GM12878 (cell line): ENCODE measurements at regions not wholly inside any gene's neighbourhood (a gene's known extent, or its start where the extent isn't known, plus 50 kb on each side); places are given as distances from the start of the nearest gene placed in this dataset.

Experiments
- ATAC-seq: fragments of 200-7000 bp; cut with Tn5 transposase; 3 replicates; pipeline ENCODE4 v1.9.1; 2020; ENCODE audit warnings: mild to moderate bottlenecking, moderate library complexity
- BruUV-seq: library from RNA; stranded (reverse); fragments of 400-500 nt; replicated peaks from 2 replicates; lab custom pipeline; 2021; lab: Mats Ljungman, UMichigan
- CTCF ChIA-PET: fragments of 300-600 bp; sonication (Branson Sonifier 250); formaldehyde crosslinking; extraction: SDS; loops from one replicate; lab custom pipeline; 2021; ENCODE audit warnings: inconsistent platforms; lab: Yijun Ruan, JAX
- POLR2A ChIA-PET: fragments of 350-600 bp; formaldehyde crosslinking; extraction: SDS; loops from one replicate; lab custom pipeline; 2021; ENCODE audit warnings: inconsistent platforms; lab: Charles Lee
- RAD21 ChIA-PET: fragments of 300-600 bp; sonication (Branson Sonifier 250); formaldehyde crosslinking; loops from one replicate; lab custom pipeline; 2023; ENCODE audit warnings: antibody characterized with exemption; ENCODE audit not compliant: unreplicated experiment; lab: Charles Lee
- SMC1A ChIA-PET: fragments of 300-600 bp; sonication (Branson Sonifier 250); formaldehyde crosslinking; loops from one replicate; lab custom pipeline; 2023; ENCODE audit not compliant: unreplicated experiment, uncharacterized antibody; lab: Charles Lee
- DNase-seq: peaks from one replicate; pipeline ENCODE4 v3.0.0-alpha.2; 2011; ENCODE audit warnings: low read depth, low spot score
- FAIRE-seq: peaks from 3 replicates; lab custom pipeline; 2011; peaks lifted over from hg19 to GRCh38; lab: Jason Lieb, UNC
- H2AFZ ChIP-seq: 2 replicates; pipeline ENCODE4 v1.6.0; 2011; ENCODE audit warnings: low read depth, low read length, control low read depth; ENCODE audit not compliant: control insufficient read depth
- H3K27ac ChIP-seq: 2 replicates; pipeline ENCODE4 v1.5.1; 2011; ENCODE audit warnings: control low read depth; ENCODE audit not compliant: control insufficient read depth, insufficient read depth
- H3K27me3 ChIP-seq, 2 experiments: replicated peaks in 1 of 2; 2 replicates each; pipeline versions ENCODE4 v1.6.0 to v1.6.1; 2011; ENCODE audit warnings: low read length in 1 of 2; ENCODE audit not compliant: control insufficient read depth in 2 of 2, insufficient read depth in 2 of 2
- H3K36me3 ChIP-seq, 2 experiments: 2 replicates each; pipeline ENCODE4 v1.5.1; 2011; ENCODE audit warnings: low read length in 1 of 2; ENCODE audit not compliant: control insufficient read depth in 2 of 2, insufficient read depth in 2 of 2
- H3K4me1 ChIP-seq: 2 replicates; pipeline ENCODE4 v1.6.1; 2011; ENCODE audit warnings: mild to moderate bottlenecking, low read length, moderate library complexity, mixed read lengths; ENCODE audit not compliant: control insufficient read depth, insufficient read depth
- H3K4me2 ChIP-seq: 2 replicates; pipeline ENCODE4 v1.6.0; 2011; ENCODE audit warnings: control low read depth; ENCODE audit not compliant: control insufficient read depth, insufficient read depth
- H3K4me3 ChIP-seq: fragments of 200-600 bp; sonication (generic); 2 replicates; pipeline ENCODE4 v1.5.1; 2016
- H3K79me2 ChIP-seq: 2 replicates; pipeline ENCODE4 v1.6.0; 2011; ENCODE audit warnings: low read length; ENCODE audit not compliant: control insufficient read depth, insufficient read depth
- H3K9ac ChIP-seq: 2 replicates; pipeline ENCODE4 v1.8.0; 2011; ENCODE audit warnings: low read length, control low read depth, mixed read lengths; ENCODE audit not compliant: control insufficient read depth, insufficient read depth
- H3K9me3 ChIP-seq: replicated peaks from 3 replicates; pipeline ENCODE4 v1.5.1; 2011; ENCODE audit warnings: mild to moderate bottlenecking, low read length; ENCODE audit not compliant: control insufficient read depth, insufficient read depth
- H4K20me1 ChIP-seq: 2 replicates; pipeline ENCODE4 v1.6.0; 2011; ENCODE audit not compliant: control insufficient read depth, insufficient read depth
- ASH2L ChIP-seq: fragments of 300-600, 200-600 bp; sonication (generic); IDR thresholded peaks from 2 replicates; pipeline ENCODE4 v1.6.1; 2017; ENCODE audit warnings: low read depth, mild to moderate bottlenecking, borderline replicate concordance
- CTCF ChIP-seq, 3 experiments: IDR thresholded peaks in 2 of 3; conservative IDR thresholded peaks in 1 of 3; 2 replicates each; pipeline ENCODE4 v1.5.1; 2011; ENCODE audit warnings: low read depth in 3 of 3, low read length in 3 of 3, mild to moderate bottlenecking in 3 of 3, control low read depth in 2 of 3, moderate library complexity in 2 of 3, inconsistent platforms in 1 of 3, mixed read lengths in 1 of 3; ENCODE audit not compliant: control insufficient read depth in 2 of 3, insufficient read depth in 1 of 3; ENCODE audit errors: extremely low read depth in 1 of 3
- HDGF ChIP-seq: fragments of 450-650 bp; IDR thresholded peaks from 2 replicates; pipeline ENCODE4 v1.6.1; 2016; ENCODE audit warnings: antibody characterized with exemption
- MEF2A ChIP-seq: IDR thresholded peaks from 2 replicates; pipeline ENCODE4 v1.6.1; 2011; ENCODE audit warnings: low read depth, mild to moderate bottlenecking, low read length, moderate library complexity; ENCODE audit not compliant: insufficient read depth
- MTA2 ChIP-seq: fragments of 450-650 bp; IDR thresholded peaks from 2 replicates; pipeline ENCODE4 v1.6.1; 2016; ENCODE audit warnings: low read depth, mild to moderate bottlenecking, moderate library complexity
- NBN ChIP-seq: fragments of 450-650 bp; IDR thresholded peaks from 2 replicates; pipeline ENCODE4 v1.6.1; 2016
- NR2C2 ChIP-seq: IDR thresholded peaks from 2 replicates; pipeline ENCODE4 v1.6.1; 2011; ENCODE audit warnings: borderline replicate concordance, low read depth; ENCODE audit not compliant: control insufficient read depth, insufficient read length
- POU2F2 ChIP-seq: IDR thresholded peaks from 3 replicates; pipeline ENCODE4 v1.6.1; 2011; ENCODE audit warnings: low read depth, mild to moderate bottlenecking, low read length, borderline replicate concordance
- RAD21 ChIP-seq: IDR thresholded peaks from 2 replicates; pipeline ENCODE4 v1.6.1; 2011; ENCODE audit warnings: mild to moderate bottlenecking, low read depth, low read length, moderate library complexity; ENCODE audit not compliant: insufficient read depth
- RUNX3 ChIP-seq: IDR thresholded peaks from 2 replicates; pipeline ENCODE4 v1.6.1; 2012; ENCODE audit warnings: low read length, inconsistent platforms
- SIX5 ChIP-seq: IDR thresholded peaks from 2 replicates; pipeline ENCODE4 v1.6.1; 2011; ENCODE audit warnings: mild to moderate bottlenecking, low read depth, low read length, moderate library complexity; ENCODE audit not compliant: severe bottlenecking
- SMC3 ChIP-seq: IDR thresholded peaks from 2 replicates; pipeline ENCODE4 v1.6.1; 2011; ENCODE audit warnings: low read length, improper control_type of control experiment, borderline replicate concordance
- SPI1 ChIP-seq: IDR thresholded peaks from 2 replicates; pipeline ENCODE4 v1.6.1; 2011; ENCODE audit warnings: low read depth, mild to moderate bottlenecking, low read length, moderate library complexity, borderline replicate concordance; ENCODE audit not compliant: insufficient read depth
- SUZ12 ChIP-seq: fragments of 200-600 bp; sonication (generic); IDR thresholded peaks from one replicate; pipeline ENCODE4 v1.6.1; 2018; ENCODE audit warnings: antibody characterized with exemption, mild to moderate bottlenecking; ENCODE audit not compliant: unreplicated experiment
- TARDBP ChIP-seq: IDR thresholded peaks from 2 replicates; pipeline ENCODE4 v1.6.1; 2016; ENCODE audit warnings: borderline replicate concordance
- TCF3 ChIP-seq: IDR thresholded peaks from 2 replicates; pipeline ENCODE4 v1.6.1; 2012; ENCODE audit warnings: low read depth, mild to moderate bottlenecking, low read length, borderline replicate concordance; ENCODE audit not compliant: insufficient read depth
- TCF7 ChIP-seq: IDR thresholded peaks from 2 replicates; pipeline ENCODE4 v1.6.1; 2014; ENCODE audit warnings: antibody characterized with exemption, borderline replicate concordance
- USF2 ChIP-seq: IDR thresholded peaks from 2 replicates; pipeline ENCODE4 v1.6.1; 2011; ENCODE audit warnings: low read depth, low read length, improper control_type of control experiment, borderline replicate concordance
- ZNF24 ChIP-seq: fragments of 450-650 bp; IDR thresholded peaks from 2 replicates; pipeline ENCODE4 v1.6.1; 2017; ENCODE audit warnings: antibody characterized with exemption, mild to moderate bottlenecking
- ZNF384 ChIP-seq: IDR thresholded peaks from 2 replicates; pipeline ENCODE4 v1.6.1; 2012; ENCODE audit warnings: low read depth, mild to moderate bottlenecking, low read length, improper control_type of control experiment, borderline replicate concordance
- ZSCAN29 ChIP-seq: fragments of 450-650 bp; IDR thresholded peaks from 2 replicates; pipeline ENCODE4 v1.6.1; 2017; ENCODE audit warnings: mild to moderate bottlenecking, moderate library complexity
- WGBS: methylation state at CpG from one replicate; pipeline ENCODE4 v1.1.6; 2016; ENCODE audit warnings: low lambda C conversion rate; ENCODE audit not compliant: insufficient replicate concordance, insufficient coverage; ENCODE audit errors: missing lambda C conversion rate; 5-methylcytosine and 5-hydroxymethylcytosine counted together
- in situ Hi-C: fragments of 300-500 bp; cut with MboI; formaldehyde crosslinking; loops from 9 replicates; pipeline ENCODE4 v1.14.3; 2018; ENCODE audit warnings: mixed read lengths
- intact Hi-C: fragments of 100-400 bp; cut with micrococcal nuclease; formaldehyde crosslinking; loops from one replicate; pipeline ENCODE4 v1.14.2; 2022; ENCODE audit not compliant: unreplicated experiment

- no peaks in the 10 kb centered on the region for H3K79me2 ChIP-seq
- CTCF ChIA-PET = interaction anchor here (0.9 to 1.9 kb wide), 7 partner anchors 9 to 1895 kb away, joined by 3 to 13 read pairs (median 3); no protein-coding TSS in a partner anchor
- in situ Hi-C loops = loop anchor here (5.0 to 25.0 kb wide), 3 partner anchors 235 to 1908 kb away; no protein-coding TSS in a partner anchor
- H3K4me2 ChIP-seq = no peak overlapping the region
- H4K20me1 ChIP-seq = no peaks in the 10 kb centered on the region
- TF ChIP-seq ZNF384 (no peak), MTA2 (no peak), TCF7 (no peak), RAD21 (peak; percentile 72), ASH2L (no peak), ZNF24 (no peak), SPI1 (no peak), RUNX3 (peak; percentile 61), SUZ12 (no peak), NR2C2 (no peak), SMC3 (peak; percentile 40; the same call in 1 of the 2 replicates), ZSCAN29 (no peak), POU2F2 (no peak), TARDBP (no peak), HDGF (no peak), CTCF (IDR thresholded peaks at IDR 0.05 in 2 of 3, conservative IDR thresholded peaks at IDR 0.05 in 1 of 3; ENCODE audit: control insufficient read depth in 2 of 3, extremely low read depth in 1 of 3, insufficient read depth in 1 of 3, low read depth in 3 of 3, low read length in 3 of 3) (peak; percentile 12 to 43 (median 31); a peak in 5 of 6 replicates), NBN (no peak), SIX5 (no peak), MEF2A (no peak), USF2 (no peak), TCF3 (no peak)
- no peak overlapping the region for H3K9ac ChIP-seq
- no TSS peak for BruUV-seq
- H3K4me1 ChIP-seq = no peaks in the 10 kb centered on the region
- intact Hi-C loops = loop anchor here (1.0 to 10.0 kb wide), 3 partner anchors 304 to 1115 kb away; no protein-coding TSS in a partner anchor
- H3K27ac ChIP-seq = no peak overlapping the region
- H3K4me3 ChIP-seq = no peak overlapping the region
- 8% methylated on average over 4 of the region's 4 CpGs for WGBS
- DNase-seq = peak; percentile 9
- SMC1A ChIA-PET = interaction anchor here (0.7 to 1.4 kb wide), 6 partner anchors 8 to 304 kb away, joined by 3 to 6 read pairs (median 3); no protein-coding TSS in a partner anchor
- RAD21 ChIA-PET = interaction anchor here (1.0 kb wide), 2 partner anchors 304 to 555 kb away, joined by 3 to 4 read pairs; no protein-coding TSS in a partner anchor
- no peak for FAIRE-seq
- no peak overlapping the region for H2AFZ ChIP-seq
- peak; percentile 69 for ATAC-seq
- H3K27me3 ChIP-seq = 0 out of 4 replicates have a peak, but pooled peaks cover 0 to 3% of the 10 kb centered on the region in 2 experiments
- no peaks in the 10 kb centered on the region for H3K9me3 ChIP-seq
- POLR2A ChIA-PET = no interaction called here
- H3K36me3 ChIP-seq = no peaks in the 10 kb centered on the region
These were observed 88.5 kb downstream of the DYNAP start for GRCh38 chr18:54679318-54680149.
